Brain microvascular endothelial cell (primary cell): ENCODE measurements at regions not wholly inside any gene's neighbourhood (a gene's known extent, or its start where the extent isn't known, plus 50 kb on each side); places are given as distances from the start of the nearest gene placed in this dataset.

ENCODE experiments used
- DNase-seq: peaks from one replicate; pipeline ENCODE4 v3.0.0-alpha.2; 2020
- H3K27ac ChIP-seq: fragments of 250-450 bp; sonication (Bioruptor Pico); 2 replicates; pipeline ENCODE4 v1.5.1; 2020; ENCODE audit warnings: mild to moderate bottlenecking, moderate library complexity
- H3K27me3 ChIP-seq: fragments of 250-450 bp; sonication (Bioruptor Pico); replicated peaks from 2 replicates; pipeline ENCODE4 v1.5.1; 2020; ENCODE audit warnings: mild to moderate bottlenecking
- H3K36me3 ChIP-seq: fragments of 250-450 bp; sonication (Bioruptor Pico); replicated peaks from 2 replicates; pipeline ENCODE4 v1.5.1; 2020; ENCODE audit warnings: mild to moderate bottlenecking
- H3K4me3 ChIP-seq: 2 replicates; pipeline ENCODE4 v1.5.1; 2011; ENCODE audit warnings: low read depth, mild to moderate bottlenecking, control low read depth, low read length, moderate library complexity
- in situ Hi-C: cut with HindIII; loops from 2 replicates; pipeline ENCODE4 v1.10.0; 2017; ENCODE audit warnings: low sequenced_read_pairs, low pct_ligation_motif_present
- TF ChIP-seq, protein P1 (sequence below): IDR thresholded peaks from 2 replicates; pipeline ENCODE4 v1.5.1; 2011; ENCODE audit warnings: low read depth, mild to moderate bottlenecking, moderate library complexity, low read length, control low read depth, inconsistent platforms; ENCODE audit errors: missing control alignments

DNA sequence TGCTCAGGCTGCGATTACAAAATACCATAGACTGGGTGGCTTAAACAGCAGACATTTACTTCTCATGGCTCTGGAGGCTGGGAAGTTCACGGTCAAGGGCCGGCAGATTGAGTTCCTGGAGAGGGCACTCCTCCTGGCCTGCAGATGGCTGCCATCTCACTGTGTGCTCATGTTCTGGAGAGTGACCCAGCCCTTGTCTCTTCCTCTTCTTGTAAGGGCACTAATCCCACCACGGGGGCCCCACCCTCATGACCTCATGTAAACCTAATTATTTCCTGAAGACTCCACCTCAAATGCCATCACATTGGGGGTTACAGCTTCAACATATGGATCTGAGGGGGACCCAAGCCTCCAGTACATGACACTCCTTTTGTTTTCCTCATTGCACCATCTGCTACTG is 56.0 kb upstream of the CLDN10 start:
- Histone ChIP-seq H3K4me3 (no peak overlapping the region), H3K27me3 (no peaks in the 10 kb centered on the region), H3K36me3 (no peaks in the 10 kb centered on the region), H3K27ac (no peak overlapping the region)
- in situ Hi-C loops, result no loop called here
- TF ChIP-seq, protein P1, sequence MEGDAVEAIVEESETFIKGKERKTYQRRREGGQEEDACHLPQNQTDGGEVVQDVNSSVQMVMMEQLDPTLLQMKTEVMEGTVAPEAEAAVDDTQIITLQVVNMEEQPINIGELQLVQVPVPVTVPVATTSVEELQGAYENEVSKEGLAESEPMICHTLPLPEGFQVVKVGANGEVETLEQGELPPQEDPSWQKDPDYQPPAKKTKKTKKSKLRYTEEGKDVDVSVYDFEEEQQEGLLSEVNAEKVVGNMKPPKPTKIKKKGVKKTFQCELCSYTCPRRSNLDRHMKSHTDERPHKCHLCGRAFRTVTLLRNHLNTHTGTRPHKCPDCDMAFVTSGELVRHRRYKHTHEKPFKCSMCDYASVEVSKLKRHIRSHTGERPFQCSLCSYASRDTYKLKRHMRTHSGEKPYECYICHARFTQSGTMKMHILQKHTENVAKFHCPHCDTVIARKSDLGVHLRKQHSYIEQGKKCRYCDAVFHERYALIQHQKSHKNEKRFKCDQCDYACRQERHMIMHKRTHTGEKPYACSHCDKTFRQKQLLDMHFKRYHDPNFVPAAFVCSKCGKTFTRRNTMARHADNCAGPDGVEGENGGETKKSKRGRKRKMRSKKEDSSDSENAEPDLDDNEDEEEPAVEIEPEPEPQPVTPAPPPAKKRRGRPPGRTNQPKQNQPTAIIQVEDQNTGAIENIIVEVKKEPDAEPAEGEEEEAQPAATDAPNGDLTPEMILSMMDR, result no peak
- DNase-seq, result no peak

DNA sequence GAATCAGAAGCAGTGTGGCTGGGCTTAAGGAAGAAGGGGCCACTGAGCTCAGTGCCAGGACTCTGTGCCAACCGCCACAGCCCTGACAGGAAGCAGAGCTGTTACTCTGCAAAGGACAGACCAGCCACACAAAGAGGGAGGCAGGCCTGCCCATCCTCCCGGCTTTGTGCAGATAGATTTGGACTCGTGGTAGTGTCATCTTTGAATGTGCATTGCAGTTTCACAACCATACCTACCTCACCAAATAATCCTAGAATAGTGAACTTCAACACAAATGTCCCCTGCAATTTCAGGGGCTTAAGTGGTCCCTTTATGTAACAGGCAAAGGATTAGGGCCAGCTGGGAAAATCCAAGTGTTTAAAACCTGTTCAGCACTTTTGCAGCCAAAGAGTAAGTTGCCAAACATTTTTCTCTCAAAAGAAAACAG is 55.1 kb upstream of the CLDN10 start:
- Histone ChIP-seq H3K4me3 (no peak overlapping the region), H3K27ac (no peak overlapping the region), H3K27me3 (no peaks in the 10 kb centered on the region), H3K36me3 (no peaks in the 10 kb centered on the region)
- TF ChIP-seq, protein P1, result no peak
- no peak for DNase-seq
- in situ Hi-C loops, result no loop called here

DNA sequence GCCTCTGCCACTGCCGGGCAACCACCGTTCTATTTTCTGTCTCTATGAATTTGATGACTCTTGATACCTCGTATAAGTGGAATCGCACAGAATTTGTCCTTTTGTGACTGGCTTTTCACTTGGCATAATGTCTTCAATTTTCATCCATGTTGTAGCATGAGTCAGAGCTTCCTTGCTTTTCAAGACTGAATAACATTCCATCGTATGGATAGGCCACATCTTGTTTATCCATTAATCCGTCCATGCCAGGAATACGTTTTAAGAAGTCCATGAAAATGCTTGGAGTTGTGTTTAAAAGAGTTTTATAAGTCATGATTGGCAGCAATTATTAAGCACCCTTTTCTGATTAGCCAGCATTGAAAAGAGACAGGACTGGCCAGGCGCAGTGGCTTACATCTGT is 53.6 kb upstream of the CLDN10 start:
- in situ Hi-C loops, result no loop called here
- Histone ChIP-seq H3K36me3 (no peaks in the 10 kb centered on the region), H3K27me3 (no peaks in the 10 kb centered on the region), H3K27ac (no peak overlapping the region), H3K4me3 (no peak overlapping the region)
- TF ChIP-seq, protein P1, result no peak
- DNase-seq, result no peak

DNA sequence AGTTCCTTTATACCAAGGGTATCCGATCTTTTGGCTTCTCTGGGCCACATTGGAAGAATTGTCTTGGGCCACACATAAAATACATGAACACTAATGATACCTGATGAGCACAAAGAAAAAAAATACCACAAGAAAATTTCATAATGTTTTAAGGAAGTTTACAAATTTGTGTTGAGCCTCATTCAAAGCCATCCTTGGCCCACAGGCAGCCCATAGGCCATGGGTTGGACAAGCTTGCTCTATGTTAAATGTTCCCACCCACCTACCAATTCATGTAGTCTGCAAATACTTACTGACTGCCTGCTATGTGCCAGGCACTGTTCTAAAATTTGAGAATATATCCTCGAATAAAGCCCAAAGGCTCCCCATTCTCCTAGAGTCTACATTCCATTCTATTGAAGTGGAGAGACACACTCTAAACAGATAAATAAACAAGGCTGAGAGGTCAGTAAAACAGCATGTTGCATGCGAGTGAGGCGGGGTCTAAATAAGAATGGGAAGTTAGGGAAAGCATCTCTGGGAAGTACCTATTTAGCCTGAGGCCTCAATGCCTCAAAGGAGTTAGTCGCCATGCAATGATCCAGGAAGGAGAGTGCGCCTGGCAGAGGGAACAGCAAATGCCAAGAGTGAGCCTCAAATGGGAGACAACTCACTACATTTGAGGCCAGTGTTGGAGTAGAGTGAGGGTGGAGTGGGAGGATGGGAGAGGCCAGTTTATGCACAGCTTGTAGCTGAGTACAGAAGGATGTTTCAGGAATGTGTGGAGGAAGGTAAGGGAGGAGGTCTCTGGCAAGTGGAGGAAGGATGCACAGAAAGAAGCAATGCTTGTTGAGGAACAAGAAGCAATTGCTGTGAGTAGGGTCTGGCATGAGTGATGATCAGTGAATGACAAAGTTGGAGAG is 52.5 kb upstream of the CLDN10 start:
- TF ChIP-seq, protein P1, result no peak
- Histone ChIP-seq H3K36me3 (no peaks in the 10 kb centered on the region), H3K27ac (no peak overlapping the region), H3K27me3 (no peaks in the 10 kb centered on the region), H3K4me3 (no peak overlapping the region)
- no peak for DNase-seq
- in situ Hi-C loops, result no loop called here

DNA sequence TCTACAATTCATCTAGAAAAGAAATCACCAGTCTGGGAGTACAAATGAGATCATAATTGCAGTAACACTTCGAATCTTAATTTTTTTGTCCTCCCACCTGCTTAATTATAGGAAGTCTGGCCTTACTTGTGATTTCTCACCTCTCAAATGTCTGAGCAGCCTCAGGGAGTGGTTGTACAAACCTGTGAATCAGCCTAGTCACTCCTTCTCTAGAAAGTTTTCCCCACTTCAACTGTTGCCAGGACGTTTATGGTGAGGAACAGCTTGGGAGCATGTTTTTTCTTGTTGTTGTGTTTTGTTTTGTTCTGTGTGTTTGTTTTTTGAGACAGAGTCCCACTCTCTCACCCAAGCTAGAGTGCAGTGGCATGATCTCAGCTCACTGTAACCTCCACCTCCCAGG is 50.3 kb upstream of the CLDN10 start:
- no peak for DNase-seq
- Histone ChIP-seq H3K27me3 (no peaks in the 10 kb centered on the region), H3K36me3 (no peaks in the 10 kb centered on the region), H3K4me3 (no peak overlapping the region), H3K27ac (no peak overlapping the region)
- in situ Hi-C loops, result no loop called here
- TF ChIP-seq, protein P1, result no peak
